ENCODE measurements at regions not wholly inside any gene's neighbourhood (a gene's known extent, or its start where the extent isn't known, plus 50 kb on each side); places are given as distances from the start of the nearest gene placed in this dataset.

GRCh38 chr3:22971497-22971896 is 231.6 kb upstream of the UBE2E2 start:
- DNase-seq = no peak

- DNase-seq = no peak
Measured at GRCh38 chr3:22977042-22977441, 226.1 kb upstream of the UBE2E2 start.

DNA sequence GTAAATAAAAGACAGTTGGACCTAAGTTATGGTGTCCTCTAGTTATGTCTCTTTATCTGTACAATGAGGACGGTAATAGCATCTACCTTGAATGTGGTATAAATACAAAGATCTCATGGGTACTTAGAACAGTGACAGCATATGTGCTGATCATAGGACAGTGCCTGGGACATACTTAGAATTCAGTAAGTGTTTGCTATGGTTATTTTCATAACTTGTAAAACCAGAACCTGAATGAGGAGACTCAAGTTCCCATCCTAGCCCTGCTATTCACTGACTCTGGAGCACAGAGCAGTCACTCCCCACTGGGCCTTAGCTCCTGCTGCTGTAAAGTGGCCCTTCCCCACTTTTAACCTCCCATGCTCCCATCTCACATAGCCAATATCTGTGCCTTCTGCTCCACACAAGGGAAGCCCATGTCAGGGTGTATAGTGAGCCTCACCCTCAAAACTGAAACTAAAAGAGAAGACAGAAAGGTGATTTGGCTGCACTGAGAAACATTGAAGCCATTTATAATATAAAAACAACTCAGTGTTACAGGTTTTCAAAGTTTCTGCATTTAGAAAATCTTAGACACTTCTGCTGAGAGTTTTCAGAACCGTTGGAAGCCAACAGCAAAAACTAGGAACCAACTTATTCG is 225.4 kb upstream of the UBE2E2 start:
- DNase-seq = no peak

DNA sequence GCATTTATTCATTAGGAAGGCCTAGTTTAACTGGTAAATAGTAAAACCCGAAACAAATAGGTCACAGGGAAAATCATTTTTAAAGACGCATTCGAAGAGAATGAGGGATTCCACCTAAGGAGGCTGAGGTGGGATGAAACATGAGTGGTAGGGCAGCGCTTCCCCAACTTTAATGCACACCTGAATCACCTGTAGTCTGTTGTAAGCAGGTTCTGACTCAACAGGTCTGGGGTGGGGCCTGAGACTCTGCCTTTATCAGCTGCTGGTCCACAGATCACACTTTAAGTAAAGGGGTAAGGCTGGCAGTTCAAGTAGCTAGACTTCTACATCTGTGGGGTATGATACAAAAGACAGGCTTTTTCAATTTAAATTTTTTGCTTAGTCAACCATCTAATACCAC is 223.5 kb upstream of the UBE2E2 start:
- no peak for DNase-seq

DNA sequence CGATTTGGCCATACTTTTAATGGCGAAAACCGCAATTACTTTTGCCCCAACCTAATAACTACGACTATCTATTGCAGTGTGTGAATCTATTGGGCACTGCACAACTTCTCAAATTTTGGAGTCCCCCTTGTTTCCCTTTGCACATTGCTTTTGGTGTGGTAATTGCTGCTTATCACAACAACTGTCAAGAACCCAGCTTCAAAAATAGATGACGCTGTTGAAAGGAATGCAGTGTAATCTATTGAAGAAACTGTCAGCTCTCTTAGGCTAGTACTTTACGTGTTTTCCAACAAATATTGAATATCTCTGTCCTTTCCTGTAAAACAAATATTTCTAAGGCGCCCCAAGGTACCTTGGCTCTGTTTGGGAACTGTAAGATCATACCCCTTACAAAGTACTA is 222.8 kb upstream of the UBE2E2 start:
- DNase-seq = no peak

GRCh38 chr3:22981166-22981565 is 222.0 kb upstream of the UBE2E2 start:
- DNase-seq = no peak

GRCh38 chr3:22981861-22982260 is 221.3 kb upstream of the UBE2E2 start:
- no peak for DNase-seq

DNA sequence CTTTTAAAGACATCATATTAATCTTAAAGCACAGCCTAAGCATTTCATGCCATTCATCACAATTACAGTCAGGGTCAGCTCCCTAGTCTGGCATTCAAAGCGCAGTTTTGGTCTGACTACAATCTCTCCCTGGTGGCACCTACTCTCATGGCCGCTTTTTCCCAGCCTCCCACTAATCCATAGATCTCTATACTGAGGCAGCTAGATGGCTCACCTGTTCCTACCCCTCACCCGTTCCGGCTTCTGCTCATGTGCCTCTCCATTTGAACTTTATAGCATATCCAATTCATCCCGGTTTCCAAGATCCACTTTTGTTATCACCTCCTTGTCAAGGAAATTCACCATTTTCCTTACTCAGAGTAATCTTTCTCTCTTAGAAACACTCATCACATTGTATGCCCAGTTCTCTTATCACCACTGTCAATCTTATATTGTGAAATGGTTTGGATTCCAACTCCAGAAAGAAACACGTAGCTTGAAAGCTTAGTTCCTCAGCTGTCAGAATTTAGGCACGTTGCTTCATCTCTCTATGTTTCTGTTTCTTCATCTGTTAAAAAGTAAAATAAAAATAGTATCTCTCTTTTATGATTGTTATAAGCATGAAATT is 220.0 kb upstream of the UBE2E2 start:
- DNase-seq = no peak

DNA sequence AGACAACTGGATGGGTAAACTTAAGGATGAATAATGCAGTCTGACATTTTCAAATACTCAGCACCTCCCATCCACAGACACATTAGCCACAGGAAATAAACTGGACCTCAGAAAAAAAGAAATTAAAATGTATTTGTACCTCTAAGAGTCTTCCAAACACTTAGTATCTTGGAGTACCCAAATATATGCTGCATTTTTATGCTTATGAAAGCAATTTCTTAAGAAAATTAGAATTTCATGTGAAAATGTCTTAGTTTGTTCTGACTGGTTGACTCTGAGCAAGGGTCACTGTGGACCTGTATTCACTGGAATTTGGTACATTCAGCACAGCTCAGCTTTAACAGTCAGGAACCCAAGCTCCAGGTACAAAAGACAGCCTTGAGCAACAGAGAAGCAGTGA is 216.2 kb upstream of the UBE2E2 start:
- DNase-seq = no peak

DNA sequence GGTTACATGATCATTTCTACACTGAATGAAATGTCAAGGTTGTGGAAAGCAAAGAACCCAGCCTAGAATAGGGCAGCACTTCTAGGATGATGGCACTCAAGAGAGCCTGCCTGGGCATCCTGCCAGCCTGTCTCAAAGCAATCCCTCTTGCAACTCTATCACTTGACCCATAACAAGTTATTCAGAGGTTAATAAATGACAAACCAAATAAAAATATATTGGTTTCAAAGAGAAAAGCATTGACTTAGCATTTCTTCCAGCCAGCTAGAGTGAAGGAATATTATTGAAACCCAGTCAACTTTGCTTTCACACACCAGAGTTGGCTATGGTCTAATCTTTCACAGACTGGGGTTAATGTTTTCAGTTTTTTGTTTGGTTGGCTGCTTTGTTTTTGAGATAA is 214.6 kb upstream of the UBE2E2 start:
- DNase-seq = no peak

GRCh38 chr3:22989716-22990115 is 213.4 kb upstream of the UBE2E2 start:
- DNase-seq = no peak

- no peak for DNase-seq
Measured at GRCh38 chr3:22990291-22991200, 212.6 kb upstream of the UBE2E2 start.

DNA sequence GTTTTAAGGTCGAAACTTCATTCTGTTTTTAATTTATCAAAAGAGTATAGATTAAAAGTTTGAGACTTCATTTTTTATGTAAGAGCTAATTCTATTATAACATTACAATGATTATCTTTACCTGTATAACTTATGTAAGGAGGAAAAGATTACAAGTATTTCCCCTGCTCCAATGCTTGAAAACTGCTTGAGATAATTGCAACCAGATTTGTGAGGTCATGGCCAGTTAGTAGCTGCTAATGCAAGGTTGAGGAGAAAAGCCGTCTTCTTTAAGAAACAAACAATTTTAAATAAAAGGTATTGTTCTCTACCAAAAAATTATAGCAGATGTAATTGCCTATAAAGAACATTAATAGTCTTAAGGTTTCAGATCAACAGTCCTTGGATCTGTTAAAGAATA is 208.3 kb upstream of the UBE2E2 start:
- DNase-seq = no peak

- DNase-seq = no peak
Measured at GRCh38 chr3:22996920-22997571, 206.1 kb upstream of the UBE2E2 start.

DNA sequence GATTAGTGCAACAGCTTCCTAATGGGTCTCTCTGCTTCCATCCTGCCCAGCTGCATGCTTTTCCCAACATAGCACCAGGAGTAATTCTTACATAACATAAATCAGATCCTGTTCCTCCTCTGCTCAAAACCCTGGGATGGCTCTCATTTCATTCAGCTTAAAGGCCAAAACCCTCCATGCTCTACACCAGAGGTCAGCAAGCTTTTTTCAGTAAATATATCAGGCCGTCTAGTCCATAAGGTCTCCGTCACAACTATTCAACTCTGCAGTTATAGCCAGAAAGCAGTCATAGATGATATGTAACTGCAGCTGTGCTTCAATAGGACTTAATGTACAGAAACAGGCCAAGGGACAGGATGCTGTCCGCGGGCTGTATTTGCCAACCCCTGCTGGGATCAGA is 202.8 kb upstream of the UBE2E2 start:
- DNase-seq = no peak

DNA sequence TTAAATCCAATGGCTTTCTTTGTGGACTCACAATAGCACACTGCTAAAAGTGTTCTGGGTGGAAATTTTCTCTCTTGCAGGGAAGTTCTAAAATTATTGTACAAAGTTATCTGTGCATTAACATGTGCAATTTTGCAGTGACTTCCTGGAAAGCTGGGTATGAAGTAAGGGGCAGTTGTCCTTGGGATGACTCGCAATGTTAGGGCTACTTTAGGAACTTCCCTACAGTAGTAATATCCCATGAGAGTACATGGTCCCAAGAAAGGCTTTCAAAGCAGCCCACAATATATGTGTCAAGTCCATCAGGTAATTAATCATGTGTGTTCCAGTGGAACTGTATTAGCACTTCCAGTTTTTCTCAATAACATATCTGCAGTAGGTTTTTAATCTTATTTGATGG is 201.0 kb upstream of the UBE2E2 start:
- no peak for DNase-seq

DNA sequence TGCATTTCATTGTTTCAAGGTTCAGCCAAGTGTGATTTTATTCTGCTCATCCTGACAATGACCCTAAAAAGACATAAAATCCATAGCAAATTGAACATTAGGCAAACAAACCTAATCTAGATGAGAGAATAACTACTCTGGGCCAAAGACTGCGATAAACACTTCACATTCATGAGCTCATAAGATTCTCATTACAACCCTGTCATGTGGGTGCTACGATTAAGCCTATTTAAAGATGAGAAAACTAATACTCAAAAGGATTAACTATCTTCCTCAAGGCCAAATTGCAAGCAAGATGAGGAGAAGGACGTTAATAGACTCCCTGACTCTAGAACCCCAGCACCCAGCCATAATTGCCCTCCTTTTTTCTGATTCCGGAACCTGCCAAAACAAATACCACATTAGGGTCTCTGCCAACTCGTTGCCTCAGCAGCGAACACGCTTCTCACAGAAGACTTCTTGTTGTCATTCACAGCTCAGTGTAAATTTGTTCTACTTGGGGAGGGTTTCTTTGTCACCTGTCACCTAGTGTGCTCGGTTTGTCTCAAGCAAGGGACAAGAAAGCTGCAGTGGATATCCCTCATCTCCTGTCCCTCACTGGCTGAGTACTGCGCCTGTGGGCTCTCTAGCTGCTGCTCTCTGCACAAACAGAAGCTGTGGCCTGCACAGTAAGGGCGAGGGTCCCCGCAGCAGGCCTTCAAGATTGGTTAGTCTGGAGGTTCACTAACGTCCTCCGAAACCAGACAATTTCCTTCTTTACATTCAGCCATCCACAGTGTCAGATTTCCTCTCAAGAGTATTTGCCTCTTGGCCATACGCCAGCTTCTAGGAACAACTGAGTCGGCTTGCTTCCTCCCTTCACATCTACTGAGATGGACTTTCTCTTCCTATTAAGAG is 200.0 kb upstream of the UBE2E2 start:
- peak; percentile 33 for DNase-seq

- DNase-seq = no peak
Measured at GRCh38 chr3:23003733-23004046, 199.4 kb upstream of the UBE2E2 start.

- no peak for DNase-seq
Measured at GRCh38 chr3:23004971-23005370, 198.2 kb upstream of the UBE2E2 start.

GRCh38 chr3:23017801-23018200 is 185.3 kb upstream of the UBE2E2 start:
- no peak for DNase-seq

DNA sequence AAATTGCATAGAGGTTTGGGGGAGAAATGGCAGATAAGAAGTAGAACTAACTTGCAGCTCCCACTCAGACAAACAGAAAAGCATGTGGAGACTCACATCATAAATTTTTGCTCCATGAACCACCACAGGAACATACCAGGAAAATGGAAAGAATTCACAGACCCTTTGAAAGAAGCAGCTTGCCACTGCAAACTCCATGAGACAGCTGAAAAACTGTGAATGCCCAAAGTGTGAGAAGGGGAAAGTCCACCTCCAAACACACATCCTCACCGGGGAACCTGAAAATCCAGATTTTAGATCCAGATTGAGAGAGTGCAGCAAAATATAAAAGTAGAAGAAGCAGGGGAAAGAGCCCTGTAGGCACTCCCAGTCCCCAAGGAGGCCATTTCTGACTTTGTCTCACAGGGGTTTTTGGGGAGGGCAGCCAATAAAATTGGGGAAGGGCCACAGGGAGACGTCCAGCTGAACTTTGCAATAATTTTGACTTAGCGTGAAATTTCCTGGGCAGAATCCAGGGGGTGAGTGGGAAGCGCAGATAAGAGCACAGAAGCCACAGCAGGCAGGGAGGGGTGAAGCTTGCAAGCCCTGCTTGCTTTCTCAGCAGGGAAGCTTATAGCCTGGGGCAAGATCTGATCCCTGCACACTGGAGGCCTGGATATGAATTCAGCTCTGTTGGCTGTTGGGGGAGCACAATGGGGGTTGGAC is 183.4 kb upstream of the UBE2E2 start:
- peak; percentile 14 for DNase-seq

- no peak for DNase-seq
Measured at GRCh38 chr3:23028294-23028693, 174.8 kb upstream of the UBE2E2 start.

Measured in NCI-H69 (cell line).